HG03354 (cell line): ENCODE measurements at regions not wholly inside any gene's neighbourhood (a gene's known extent, or its start where the extent isn't known, plus 50 kb on each side); places are given as distances from the start of the nearest gene placed in this dataset.
"Not testable (repeated sequence)": the region's sequence is repeated elsewhere in the genome, so short reads cannot be mapped to it uniquely, and the experiment has no call there.

Experiments
- ATAC-seq: cut with Tn5 transposase; IDR thresholded peaks from one replicate; pipeline ENCODE4 v1.9.1; 2021; ENCODE audit warnings: mild to moderate bottlenecking; ENCODE audit not compliant: unreplicated experiment, poor library complexity, severe bottlenecking

DNA sequence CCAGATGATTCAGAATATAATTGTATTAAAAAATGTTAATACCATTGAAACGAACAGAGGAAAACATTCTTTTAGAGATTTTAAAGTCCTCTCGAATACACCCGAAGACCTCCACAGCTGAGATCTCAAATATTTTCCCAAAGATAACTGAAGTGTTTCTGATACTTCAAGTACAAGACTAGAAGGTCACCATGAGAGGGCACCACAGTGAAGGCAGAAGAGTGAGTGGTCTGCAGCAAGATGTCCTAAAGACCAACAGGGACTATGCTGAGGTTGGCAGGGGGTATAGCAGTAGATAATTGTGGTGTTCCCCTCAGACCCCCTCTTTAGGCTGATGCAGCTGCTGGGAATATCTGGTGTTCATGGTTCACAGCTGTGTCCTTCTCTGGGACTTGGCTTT, 156.5 kb downstream of the PDCD6IP start:
- no peak for ATAC-seq

- no peak for ATAC-seq
Measured at GRCh38 chr3:33956206-33956605, 157.8 kb downstream of the PDCD6IP start.

DNA sequence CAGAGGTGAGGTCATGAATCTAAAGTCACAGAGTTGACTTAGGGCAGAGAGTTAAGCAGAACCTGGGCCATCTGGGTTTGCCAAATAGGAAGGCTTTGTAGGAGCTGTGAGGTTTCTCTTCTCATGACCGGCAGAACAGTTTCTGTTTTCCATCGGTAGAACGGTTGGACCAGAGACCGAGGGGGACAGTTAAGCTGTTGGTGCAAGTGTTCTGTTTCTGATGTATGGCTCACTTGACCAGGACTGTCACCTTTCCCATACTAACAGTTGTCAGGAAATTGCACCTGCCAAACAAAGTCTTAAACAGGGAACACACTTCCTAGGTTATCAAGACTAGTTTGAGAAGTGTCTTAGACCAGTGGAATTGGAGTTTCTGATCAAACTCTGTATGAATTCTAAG, 158.3 kb downstream of the PDCD6IP start:
- ATAC-seq: no peak

- ATAC-seq: no peak
Measured at GRCh38 chr3:33957176-33957575, 158.7 kb downstream of the PDCD6IP start.

GRCh38 chr3:33958661-33959060, 160.2 kb downstream of the PDCD6IP start:
- no peak for ATAC-seq

GRCh38 chr3:33962396-33962795, 164.0 kb downstream of the PDCD6IP start:
- ATAC-seq: no peak

- ATAC-seq: not testable (repeated sequence)
Measured at GRCh38 chr3:33970180-33970579, 171.8 kb downstream of the PDCD6IP start.

- ATAC-seq: no peak
Measured at GRCh38 chr3:33971055-33971454, 172.6 kb downstream of the PDCD6IP start.

DNA sequence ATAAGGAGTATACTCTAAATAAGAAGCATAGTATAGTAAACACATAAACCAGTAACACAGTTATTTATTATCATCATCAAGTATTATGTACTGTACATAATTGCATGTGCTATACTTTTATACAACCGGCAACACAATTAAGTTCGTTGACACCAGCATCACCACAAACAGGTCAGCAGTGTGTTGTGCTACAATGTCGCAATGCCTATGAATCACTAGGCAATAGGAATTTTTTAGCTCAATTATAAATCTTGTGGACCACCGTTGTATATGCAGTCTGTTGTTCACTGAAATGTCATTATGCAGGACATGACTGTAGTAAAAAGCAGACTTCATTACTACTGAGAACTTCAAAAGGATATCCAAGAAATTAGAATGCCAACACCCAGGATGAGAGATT, 177.0 kb downstream of the PDCD6IP start:
- ATAC-seq: no peak

DNA sequence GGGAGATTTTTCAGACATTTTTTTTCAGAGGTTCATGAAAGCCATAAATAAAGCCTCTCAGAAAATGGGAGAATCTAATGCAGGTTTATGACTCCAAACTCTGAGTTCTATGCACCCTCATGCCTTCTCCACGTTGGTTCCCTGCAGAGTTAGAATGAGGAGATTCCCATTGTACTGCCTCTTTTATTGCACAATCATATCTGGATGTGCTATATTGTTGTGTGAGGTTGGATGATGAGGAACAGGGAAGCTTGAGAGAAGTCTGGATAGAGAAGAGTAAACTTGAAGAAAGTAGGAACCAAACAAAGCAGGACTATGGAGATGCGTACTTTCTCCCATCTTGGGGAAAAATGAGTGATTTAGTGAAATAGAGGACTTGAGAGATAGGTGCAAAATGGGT, 178.8 kb downstream of the PDCD6IP start:
- no peak for ATAC-seq

GRCh38 chr3:33980252-33980651, 181.8 kb downstream of the PDCD6IP start:
- ATAC-seq: no peak

DNA sequence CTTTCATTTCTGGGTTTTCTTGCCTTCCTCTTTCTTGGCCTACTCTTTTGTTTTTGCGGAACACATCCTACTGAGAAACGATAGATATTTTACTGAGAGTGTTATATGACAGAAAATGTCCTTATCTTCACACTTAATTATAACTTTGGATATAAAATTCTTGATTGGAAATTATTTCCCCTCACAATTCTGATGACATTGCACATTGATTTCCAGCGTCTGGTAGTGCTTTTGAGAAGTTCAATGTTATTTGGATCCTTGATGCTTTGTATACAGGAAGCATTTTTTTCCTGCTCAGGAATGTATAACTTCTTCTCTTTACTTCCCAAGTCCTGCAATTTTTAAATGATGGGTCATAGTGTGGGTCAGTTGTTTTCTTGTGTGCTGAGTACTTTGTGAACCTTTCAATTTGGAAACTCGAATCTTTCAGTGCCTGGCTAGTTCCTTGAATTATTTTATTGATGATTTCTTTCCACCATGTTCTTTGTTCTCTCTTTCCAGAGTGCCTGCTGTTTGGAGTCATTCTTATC, 183.9 kb downstream of the PDCD6IP start:
- ATAC-seq: no peak

GRCh38 chr3:33982949-33983348, 184.5 kb downstream of the PDCD6IP start:
- ATAC-seq: not testable (repeated sequence)

GRCh38 chr3:33989229-33989628, 190.8 kb downstream of the PDCD6IP start:
- ATAC-seq: no peak

DNA sequence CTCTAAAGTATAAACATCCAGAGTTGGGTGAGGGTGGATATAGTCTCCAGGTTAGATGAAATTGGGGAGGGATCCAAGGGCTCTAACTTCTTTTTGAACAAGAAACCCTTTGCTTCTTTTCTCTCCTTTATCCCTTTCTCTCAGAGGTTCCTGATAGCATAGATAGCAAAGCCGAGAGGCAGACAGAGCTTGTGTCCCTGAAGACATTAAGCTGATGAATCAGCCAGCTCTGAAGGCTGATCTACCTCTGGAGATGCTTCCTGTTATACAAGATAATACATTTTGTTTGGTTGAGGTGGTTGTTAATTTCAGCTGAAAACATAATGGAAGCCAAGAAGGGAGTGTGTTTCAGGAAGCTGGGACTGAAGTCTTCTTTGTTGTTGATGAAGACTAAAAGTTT, 193.2 kb downstream of the PDCD6IP start:
- ATAC-seq: no peak

DNA sequence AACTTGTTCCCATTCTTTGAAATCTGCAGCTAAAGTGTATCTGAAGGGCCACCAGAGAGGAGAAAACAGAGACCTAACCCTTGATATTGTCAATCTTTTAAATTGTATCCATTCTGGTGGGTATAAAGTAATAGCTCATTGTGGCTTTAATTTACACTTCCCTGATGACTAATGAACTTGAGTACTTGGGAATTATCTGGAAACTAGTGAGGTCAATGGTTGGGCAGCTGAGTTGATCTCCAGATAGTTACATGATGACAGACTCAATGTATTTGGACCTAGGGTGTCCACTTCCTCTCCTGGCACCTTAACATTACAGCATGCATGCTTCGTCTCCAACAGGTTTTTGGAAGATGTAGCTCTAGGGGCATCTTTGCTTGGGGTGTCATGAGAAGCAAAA, 195.2 kb downstream of the PDCD6IP start:
- ATAC-seq: no peak

DNA sequence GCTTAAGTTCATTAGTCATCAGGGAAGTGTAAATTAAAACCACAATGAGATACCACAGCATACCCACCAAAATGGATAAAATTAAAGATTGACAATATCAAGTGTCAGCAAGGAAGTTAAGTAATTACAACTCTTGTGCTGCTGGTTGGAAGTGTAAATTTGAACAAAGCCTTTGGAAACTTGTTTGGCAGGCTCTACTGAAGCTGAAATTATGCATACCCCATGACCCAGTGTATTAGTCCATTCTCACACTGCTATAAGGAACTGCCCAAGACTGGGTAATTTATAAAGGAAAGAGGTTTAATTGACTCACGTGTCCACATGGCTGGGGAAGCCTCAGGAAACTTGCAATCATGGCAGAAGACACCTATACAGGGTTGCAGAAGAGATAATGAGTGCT, 196.1 kb downstream of the PDCD6IP start:
- ATAC-seq: no peak

DNA sequence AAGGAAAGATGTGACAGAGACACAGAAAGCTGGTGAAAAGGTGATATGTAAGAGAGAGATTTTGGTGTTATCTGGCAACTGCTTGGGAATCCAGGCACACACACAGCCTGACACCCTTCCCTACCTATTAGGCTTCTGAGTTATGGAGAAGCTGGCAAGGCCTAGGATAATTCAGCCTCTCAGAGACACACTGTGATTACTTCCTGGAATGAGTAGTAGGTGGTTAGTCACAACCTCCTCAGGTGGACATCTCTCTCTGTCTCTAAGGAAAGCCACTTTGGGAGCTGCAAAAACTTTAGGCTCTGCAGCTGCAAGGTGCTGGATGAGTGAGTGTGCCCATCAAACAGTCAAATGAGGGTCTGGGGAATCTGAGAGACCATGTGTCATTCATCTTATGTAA, 201.9 kb downstream of the PDCD6IP start:
- no peak for ATAC-seq

DNA sequence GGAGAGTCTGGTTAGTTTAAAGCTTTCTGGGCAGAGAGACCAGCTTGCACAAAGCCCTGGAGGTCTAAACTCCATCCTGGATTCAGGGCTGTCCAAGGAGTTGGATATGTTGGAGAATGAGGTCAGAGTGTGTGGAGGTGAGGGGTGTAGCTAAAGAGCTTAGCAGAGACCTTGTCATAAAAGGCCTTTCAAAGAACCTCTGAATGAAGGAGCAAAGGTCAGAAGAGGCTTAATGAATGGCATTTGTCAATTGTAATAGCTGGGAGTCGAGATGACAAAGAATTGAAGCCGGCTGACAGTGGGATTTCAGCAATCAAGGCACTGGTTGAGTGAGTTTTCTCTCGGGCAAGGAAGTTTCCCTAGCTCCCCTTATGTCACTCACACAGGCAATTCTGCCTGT, 202.6 kb downstream of the PDCD6IP start:
- no peak for ATAC-seq

DNA sequence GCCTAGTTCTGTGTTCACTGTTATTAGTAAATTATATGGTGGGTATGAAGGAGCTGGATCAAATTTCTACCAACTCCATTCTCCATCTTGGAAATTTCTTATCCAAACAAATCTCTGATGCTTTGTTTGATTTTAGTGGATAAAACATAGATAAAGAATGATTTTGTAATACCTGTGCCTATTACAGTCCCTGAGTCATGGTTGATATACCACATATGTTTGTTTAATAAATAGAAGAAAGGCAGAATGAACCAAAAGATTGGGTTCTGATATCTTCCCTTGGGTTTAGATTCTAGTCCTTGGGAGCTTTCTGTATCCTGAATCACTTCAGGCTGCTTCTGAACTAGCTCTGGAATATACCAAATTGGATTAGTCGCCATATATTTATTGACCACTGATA, 203.6 kb downstream of the PDCD6IP start:
- no peak for ATAC-seq

- no peak for ATAC-seq
Measured at GRCh38 chr3:34002569-34003100, 204.2 kb downstream of the PDCD6IP start.

DNA sequence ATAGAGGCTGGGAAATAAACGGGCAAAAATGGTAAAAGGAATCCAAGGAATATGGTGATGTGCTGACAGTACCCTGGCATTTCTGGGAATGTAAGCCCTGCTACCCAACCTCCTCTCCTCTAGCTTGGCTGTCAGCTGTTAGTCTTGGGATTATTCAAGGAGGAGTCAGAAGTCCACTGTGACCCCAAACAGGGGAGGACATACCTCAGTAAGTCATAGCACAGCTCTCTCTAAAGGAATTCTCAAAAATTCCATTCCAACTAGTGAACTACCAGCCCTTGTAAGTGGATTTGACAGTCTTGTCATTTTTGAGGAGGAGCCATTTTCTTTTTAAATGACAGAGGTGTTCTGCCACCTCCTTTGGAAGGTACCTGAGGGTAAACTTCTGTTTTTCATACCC, 207.5 kb downstream of the PDCD6IP start:
- no peak for ATAC-seq
